ENCODE measurements at regions not wholly inside any gene's neighbourhood (a gene's known extent, or its start where the extent isn't known, plus 50 kb on each side); places are given as distances from the start of the nearest gene placed in this dataset.
"Not testable (repeated sequence)": the region's sequence is repeated elsewhere in the genome, so short reads cannot be mapped to it uniquely, and the experiment has no call there.

DNA sequence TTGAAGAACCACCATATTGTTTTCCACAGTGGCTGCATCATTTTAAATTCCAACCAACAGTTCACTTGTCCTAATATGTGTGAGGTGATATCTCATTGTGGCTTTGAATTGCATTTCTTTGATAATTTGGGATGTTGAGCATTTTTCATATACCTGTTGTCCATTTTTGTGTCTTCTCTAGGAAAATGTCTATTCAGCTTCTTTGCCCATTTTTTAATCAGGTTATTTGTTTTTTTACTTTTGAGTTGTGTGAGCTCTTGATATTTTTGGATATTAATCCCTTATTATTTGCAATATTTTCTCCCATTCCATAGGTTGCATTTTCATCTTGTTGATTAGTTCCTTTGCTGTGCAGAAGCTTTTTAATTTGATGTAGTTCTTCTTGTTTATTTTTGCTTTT, 95.1 kb upstream of the CCDC71L start:
- DNase-seq (ENCODE audit: low spot score), result no peak
- Histone ChIP-seq H3K9me2 (replicated peaks; ENCODE audit: insufficient read depth) (no peaks in the 10 kb centered on the region), H3K4me2 (no peak overlapping the region), H3K4me3 (no peak overlapping the region), H3K4me1 (ENCODE audit: insufficient read depth) (no peaks in the 10 kb centered on the region), H3K27ac (no peak overlapping the region), H4K20me1 (ENCODE audit: insufficient read depth, poor library complexity, severe bottlenecking) (no peaks in the 10 kb centered on the region), H3K27me3 (no peaks in the 10 kb centered on the region), H3K9me3 (ENCODE audit: low read depth) (no peaks in the 10 kb centered on the region), H2AFZ (no peak overlapping the region), H3K36me3 (replicated peaks; ENCODE audit: insufficient read depth, low read depth) (no peaks in the 10 kb centered on the region), H3K79me2 (no peaks in the 10 kb centered on the region)
- TF ChIP-seq EZH2phosphoT487 (IDR thresholded peaks at IDR 0.05; ENCODE audit: low read depth, severe bottlenecking, unreplicated experiment) (no peak), EZH2 (IDR thresholded peaks at IDR 0.05; ENCODE audit: borderline replicate concordance) (no peak)
- TF ChIP-seq, protein P1, sequence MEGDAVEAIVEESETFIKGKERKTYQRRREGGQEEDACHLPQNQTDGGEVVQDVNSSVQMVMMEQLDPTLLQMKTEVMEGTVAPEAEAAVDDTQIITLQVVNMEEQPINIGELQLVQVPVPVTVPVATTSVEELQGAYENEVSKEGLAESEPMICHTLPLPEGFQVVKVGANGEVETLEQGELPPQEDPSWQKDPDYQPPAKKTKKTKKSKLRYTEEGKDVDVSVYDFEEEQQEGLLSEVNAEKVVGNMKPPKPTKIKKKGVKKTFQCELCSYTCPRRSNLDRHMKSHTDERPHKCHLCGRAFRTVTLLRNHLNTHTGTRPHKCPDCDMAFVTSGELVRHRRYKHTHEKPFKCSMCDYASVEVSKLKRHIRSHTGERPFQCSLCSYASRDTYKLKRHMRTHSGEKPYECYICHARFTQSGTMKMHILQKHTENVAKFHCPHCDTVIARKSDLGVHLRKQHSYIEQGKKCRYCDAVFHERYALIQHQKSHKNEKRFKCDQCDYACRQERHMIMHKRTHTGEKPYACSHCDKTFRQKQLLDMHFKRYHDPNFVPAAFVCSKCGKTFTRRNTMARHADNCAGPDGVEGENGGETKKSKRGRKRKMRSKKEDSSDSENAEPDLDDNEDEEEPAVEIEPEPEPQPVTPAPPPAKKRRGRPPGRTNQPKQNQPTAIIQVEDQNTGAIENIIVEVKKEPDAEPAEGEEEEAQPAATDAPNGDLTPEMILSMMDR (IDR thresholded peaks at IDR 0.05; ENCODE audit: poor library complexity), result no peak

DNA sequence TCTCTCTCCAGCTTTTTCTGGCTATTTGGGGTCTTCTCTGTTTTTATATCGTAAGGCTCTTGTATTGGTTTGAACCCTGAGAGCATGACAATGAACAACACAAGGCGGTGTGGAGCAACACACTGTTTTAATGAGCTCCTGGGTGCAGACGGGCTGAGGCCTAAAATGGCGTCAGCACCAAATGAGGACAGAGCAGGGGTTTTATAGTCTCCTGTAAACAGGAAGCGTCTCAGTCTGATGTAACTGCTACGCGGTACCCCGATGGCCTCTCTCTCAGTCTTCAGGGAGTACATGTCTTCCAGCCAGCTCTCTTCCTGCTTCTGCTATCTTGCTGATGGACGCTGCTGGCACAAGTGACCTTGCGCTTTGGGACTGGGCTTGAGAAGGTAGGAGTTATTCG, 95.9 kb upstream of the CCDC71L start:
- 88% methylated on average over 11 of the region's 11 CpGs for WGBS (ENCODE audit: low lambda C conversion rate, missing lambda C conversion rate)
- no peak for DNase-seq (ENCODE audit: low spot score)
- Histone ChIP-seq H4K20me1 (ENCODE audit: insufficient read depth, poor library complexity, severe bottlenecking) (no peaks in the 10 kb centered on the region), H3K79me2 (no peaks in the 10 kb centered on the region), H3K4me2 (no peak overlapping the region), H3K9me2 (replicated peaks; ENCODE audit: insufficient read depth) (no peaks in the 10 kb centered on the region), H3K27ac (no peak overlapping the region), H3K4me3 (no peak overlapping the region), H2AFZ (no peak overlapping the region), H3K27me3 (no peaks in the 10 kb centered on the region), H3K4me1 (ENCODE audit: insufficient read depth) (no peaks in the 10 kb centered on the region), H3K36me3 (replicated peaks; ENCODE audit: insufficient read depth, low read depth) (no peaks in the 10 kb centered on the region), H3K9me3 (ENCODE audit: low read depth) (no peaks in the 10 kb centered on the region)
- TF ChIP-seq EZH2 (IDR thresholded peaks at IDR 0.05; ENCODE audit: borderline replicate concordance), result no peak
- TF ChIP-seq, protein P1 (IDR thresholded peaks at IDR 0.05; ENCODE audit: poor library complexity), result no peak
- TF ChIP-seq EZH2phosphoT487 (IDR thresholded peaks at IDR 0.05; ENCODE audit: low read depth, severe bottlenecking, unreplicated experiment), result no peak

DNA sequence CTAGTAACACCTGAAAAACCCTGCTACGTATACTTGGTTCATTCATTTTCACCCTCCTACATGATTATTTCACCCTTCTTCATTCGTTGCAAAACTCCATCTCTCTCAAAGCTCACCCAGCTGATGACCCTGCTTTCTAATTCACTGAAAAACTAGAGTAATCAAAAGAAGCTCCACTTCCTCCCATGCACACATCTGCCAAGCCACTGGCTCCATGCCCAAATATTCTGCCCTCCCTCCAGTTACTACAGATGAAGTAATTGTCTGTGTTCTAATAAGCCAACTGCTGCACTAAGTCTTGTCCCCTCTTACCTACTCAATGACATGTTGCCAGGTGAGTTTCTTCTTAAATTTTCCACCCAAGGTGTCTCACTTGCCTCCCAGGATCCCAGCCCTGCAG, 96.9 kb upstream of the CCDC71L start:
- Histone ChIP-seq H3K36me3 (replicated peaks; ENCODE audit: insufficient read depth, low read depth) (no peaks in the 10 kb centered on the region), H2AFZ (no peak overlapping the region), H3K27ac (no peak overlapping the region), H3K27me3 (no peaks in the 10 kb centered on the region), H3K4me3 (no peak overlapping the region), H3K4me1 (ENCODE audit: insufficient read depth) (no peaks in the 10 kb centered on the region), H3K4me2 (no peak overlapping the region), H3K9me3 (ENCODE audit: low read depth) (no peaks in the 10 kb centered on the region), H3K79me2 (no peaks in the 10 kb centered on the region), H4K20me1 (ENCODE audit: insufficient read depth, poor library complexity, severe bottlenecking) (no peaks in the 10 kb centered on the region), H3K9me2 (replicated peaks; ENCODE audit: insufficient read depth) (no peaks in the 10 kb centered on the region)
- 82% methylated on average over 2 of the region's 2 CpGs for WGBS (ENCODE audit: low lambda C conversion rate, missing lambda C conversion rate)
- no peak for TF ChIP-seq EZH2 (IDR thresholded peaks at IDR 0.05; ENCODE audit: borderline replicate concordance)
- no peak for TF ChIP-seq EZH2phosphoT487 (IDR thresholded peaks at IDR 0.05; ENCODE audit: low read depth, severe bottlenecking, unreplicated experiment)
- TF ChIP-seq, protein P1 (IDR thresholded peaks at IDR 0.05; ENCODE audit: poor library complexity), result no peak
- DNase-seq (ENCODE audit: low spot score), result no peak

DNA sequence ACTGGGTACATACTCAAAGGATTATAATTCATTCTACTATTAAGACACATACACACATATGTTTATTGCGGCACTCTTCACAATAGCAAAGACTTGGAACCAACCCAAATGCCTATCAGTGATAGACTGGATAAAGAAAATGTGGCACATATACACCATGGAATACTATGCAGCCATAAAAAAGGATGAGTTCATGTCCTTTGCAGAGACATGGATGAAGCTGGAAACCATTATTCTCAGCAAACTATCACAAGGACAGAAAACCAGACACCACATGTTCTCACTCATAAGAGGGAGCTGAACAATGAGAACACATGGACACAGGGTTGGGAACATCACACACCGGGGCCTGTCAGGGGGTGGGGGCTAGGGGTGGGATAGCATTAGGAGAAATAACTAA, 101.9 kb upstream of the CCDC71L start:
- not testable (repeated sequence) for H3K27ac ChIP-seq; H3K4me3 ChIP-seq; DNase-seq (ENCODE audit: low spot score); H2AFZ ChIP-seq; H3K36me3 ChIP-seq (replicated peaks; ENCODE audit: insufficient read depth, low read depth); H3K9me3 ChIP-seq (ENCODE audit: low read depth); H4K20me1 ChIP-seq (ENCODE audit: insufficient read depth, poor library complexity, severe bottlenecking); H3K4me1 ChIP-seq (ENCODE audit: insufficient read depth); H3K9me2 ChIP-seq (replicated peaks; ENCODE audit: insufficient read depth); H3K27me3 ChIP-seq; H3K79me2 ChIP-seq; H3K4me2 ChIP-seq
- WGBS (ENCODE audit: low lambda C conversion rate, missing lambda C conversion rate), result 92% methylated on average over 2 of the region's 2 CpGs
